ENCODE measurements at regions not wholly inside any gene's neighbourhood (a gene's known extent, or its start where the extent isn't known, plus 50 kb on each side); places are given as distances from the start of the nearest gene placed in this dataset.
"Not testable (repeated sequence)": the region's sequence is repeated elsewhere in the genome, so short reads cannot be mapped to it uniquely, and the experiment has no call there.

DNA sequence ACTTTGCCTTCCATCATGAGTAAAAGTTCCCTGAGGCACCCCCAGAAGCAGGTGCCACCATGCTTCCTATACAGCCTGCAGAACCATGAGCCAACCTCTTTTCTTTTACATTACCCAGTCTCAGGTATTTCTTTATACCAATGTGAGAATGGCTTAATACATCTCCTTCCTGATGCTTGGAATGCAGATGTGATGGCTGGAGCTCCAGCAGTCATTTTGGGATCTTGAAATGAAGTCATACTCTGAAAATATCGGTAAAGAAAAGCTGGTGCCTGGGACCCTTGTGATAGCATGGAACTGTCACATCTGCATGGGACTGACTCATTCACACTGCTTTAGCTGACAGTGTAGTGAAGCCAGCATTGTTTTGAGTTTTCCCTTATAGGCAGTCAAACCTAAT is 634.5 kb upstream of the NRP1 start:
- H3K27me3 ChIP-seq, result no peaks in the 10 kb centered on the region
- TF ChIP-seq POLR2A (IDR thresholded peaks at IDR 0.05) (no peak), POLR2AphosphoS5 (IDR thresholded peaks at IDR 0.05; ENCODE audit: insufficient read depth in 1 of 2, low read depth in 1 of 2) (no peak)
- TF ChIP-seq, protein P1, sequence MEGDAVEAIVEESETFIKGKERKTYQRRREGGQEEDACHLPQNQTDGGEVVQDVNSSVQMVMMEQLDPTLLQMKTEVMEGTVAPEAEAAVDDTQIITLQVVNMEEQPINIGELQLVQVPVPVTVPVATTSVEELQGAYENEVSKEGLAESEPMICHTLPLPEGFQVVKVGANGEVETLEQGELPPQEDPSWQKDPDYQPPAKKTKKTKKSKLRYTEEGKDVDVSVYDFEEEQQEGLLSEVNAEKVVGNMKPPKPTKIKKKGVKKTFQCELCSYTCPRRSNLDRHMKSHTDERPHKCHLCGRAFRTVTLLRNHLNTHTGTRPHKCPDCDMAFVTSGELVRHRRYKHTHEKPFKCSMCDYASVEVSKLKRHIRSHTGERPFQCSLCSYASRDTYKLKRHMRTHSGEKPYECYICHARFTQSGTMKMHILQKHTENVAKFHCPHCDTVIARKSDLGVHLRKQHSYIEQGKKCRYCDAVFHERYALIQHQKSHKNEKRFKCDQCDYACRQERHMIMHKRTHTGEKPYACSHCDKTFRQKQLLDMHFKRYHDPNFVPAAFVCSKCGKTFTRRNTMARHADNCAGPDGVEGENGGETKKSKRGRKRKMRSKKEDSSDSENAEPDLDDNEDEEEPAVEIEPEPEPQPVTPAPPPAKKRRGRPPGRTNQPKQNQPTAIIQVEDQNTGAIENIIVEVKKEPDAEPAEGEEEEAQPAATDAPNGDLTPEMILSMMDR (IDR thresholded peaks at IDR 0.05), result no peak
- H3K36me3 ChIP-seq, result no peaks in the 10 kb centered on the region
- DNase-seq (ENCODE audit: extremely low spot score in 2 of 2), result no peak
- no peak overlapping the region for H3K27ac ChIP-seq
- intact Hi-C loops (cut with DNase I), result no loop called here
- no peak overlapping the region for H3K4me3 ChIP-seq
- H3K4me1 ChIP-seq, result no peaks in the 10 kb centered on the region
- no peaks in the 10 kb centered on the region for H3K9me3 ChIP-seq

- no peaks in the 10 kb centered on the region for H3K9me3 ChIP-seq
- H3K27me3 ChIP-seq, result no peaks in the 10 kb centered on the region
- no peak overlapping the region for H3K27ac ChIP-seq
- no peaks in the 10 kb centered on the region for H3K4me1 ChIP-seq
- intact Hi-C loops (cut with DNase I), result no loop called here
- no peak overlapping the region for H3K4me3 ChIP-seq
- H3K36me3 ChIP-seq, result no peaks in the 10 kb centered on the region
- TF ChIP-seq POLR2A (IDR thresholded peaks at IDR 0.05) (no peak), POLR2AphosphoS5 (IDR thresholded peaks at IDR 0.05; ENCODE audit: insufficient read depth in 1 of 2, low read depth in 1 of 2) (no peak)
- TF ChIP-seq, protein P1 (IDR thresholded peaks at IDR 0.05), result no peak
- DNase-seq (ENCODE audit: extremely low spot score in 2 of 2), result no peak
Observed at GRCh38 chr10:33967606-33968120, 633.2 kb upstream of the NRP1 start.

DNA sequence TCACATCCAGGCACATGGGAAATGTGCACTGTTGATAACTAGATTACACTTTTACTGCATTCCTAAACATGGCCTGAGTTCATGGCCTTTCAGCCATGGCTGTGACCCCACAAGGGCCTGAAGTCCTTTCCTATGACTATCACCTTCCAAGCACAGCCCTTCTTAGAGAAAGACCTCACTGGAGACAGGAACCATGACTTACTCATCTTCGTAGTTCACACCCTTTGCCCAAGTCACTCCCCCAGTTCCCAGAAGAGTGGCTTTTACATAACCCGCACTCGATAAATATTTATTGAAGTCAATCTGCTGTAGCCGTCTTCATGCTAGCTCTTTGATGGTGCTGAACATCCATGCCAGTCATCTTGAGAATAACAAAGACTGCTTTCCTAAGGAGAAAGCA is 632.5 kb upstream of the NRP1 start:
- no peak overlapping the region for H3K4me3 ChIP-seq
- DNase-seq (ENCODE audit: extremely low spot score in 2 of 2), result no peak
- TF ChIP-seq, protein P1 (IDR thresholded peaks at IDR 0.05), result no peak
- no peak for TF ChIP-seq POLR2AphosphoS5 (IDR thresholded peaks at IDR 0.05; ENCODE audit: insufficient read depth in 1 of 2, low read depth in 1 of 2)
- TF ChIP-seq POLR2A (IDR thresholded peaks at IDR 0.05), result no peak
- no peaks in the 10 kb centered on the region for H3K27me3 ChIP-seq
- H3K36me3 ChIP-seq, result no peaks in the 10 kb centered on the region
- no peaks in the 10 kb centered on the region for H3K9me3 ChIP-seq
- no peak overlapping the region for H3K27ac ChIP-seq
- intact Hi-C loops (cut with DNase I), result no loop called here
- no peaks in the 10 kb centered on the region for H3K4me1 ChIP-seq

DNA sequence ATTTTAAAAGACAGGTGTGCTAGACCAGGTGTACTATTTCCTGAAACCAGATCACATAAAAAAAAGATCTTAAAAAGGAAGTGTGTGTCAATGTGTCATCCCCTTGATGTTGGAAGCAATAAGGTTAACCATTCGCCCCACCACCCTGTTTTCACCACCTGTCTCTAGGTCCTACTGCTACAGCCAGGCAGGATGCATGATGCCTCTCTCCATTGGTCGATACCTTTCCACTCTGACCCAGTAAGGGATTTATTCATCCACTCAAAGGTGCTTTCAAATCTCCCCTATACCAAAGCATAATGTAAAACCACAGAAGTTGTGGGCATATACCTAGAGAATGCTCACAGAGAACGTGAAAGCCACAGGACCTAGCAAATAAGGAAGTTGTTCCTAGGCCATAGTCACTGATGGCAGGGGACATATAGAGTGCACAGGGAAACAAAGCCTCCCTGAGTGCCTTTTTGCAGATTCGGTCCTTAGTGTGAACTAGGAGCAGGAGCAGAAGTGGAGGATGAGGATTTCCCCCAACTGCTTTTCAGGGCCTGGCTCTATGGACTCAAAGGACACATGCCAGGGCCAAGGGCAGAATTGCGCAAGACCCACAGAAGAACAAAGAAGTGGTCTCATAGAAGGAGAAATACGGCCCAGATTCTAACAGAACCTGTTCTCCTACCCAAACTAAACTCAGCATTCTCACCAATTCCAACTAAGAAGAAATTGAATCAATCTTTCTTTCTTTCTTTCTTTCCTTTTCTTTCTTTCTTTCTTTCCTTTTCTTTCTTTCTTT is 631.5 kb upstream of the NRP1 start:
- intact Hi-C loops (cut with DNase I), result no loop called here
- Histone ChIP-seq H3K36me3 (no peaks in the 10 kb centered on the region), H3K27ac (no peak overlapping the region), H3K4me3 (no peak overlapping the region), H3K9me3 (no peaks in the 10 kb centered on the region), H3K4me1 (no peaks in the 10 kb centered on the region), H3K27me3 (no peaks in the 10 kb centered on the region)
- DNase-seq (ENCODE audit: extremely low spot score in 2 of 2), result no peak
- TF ChIP-seq, protein P1 (IDR thresholded peaks at IDR 0.05), result no peak
- no peak for TF ChIP-seq POLR2AphosphoS5 (IDR thresholded peaks at IDR 0.05; ENCODE audit: insufficient read depth in 1 of 2, low read depth in 1 of 2)
- no peak for TF ChIP-seq POLR2A (IDR thresholded peaks at IDR 0.05)

GRCh38 chr10:33963729-33964128 is 629.3 kb upstream of the NRP1 start:
- Histone ChIP-seq H3K27ac (no peak overlapping the region), H3K36me3 (no peaks in the 10 kb centered on the region), H3K9me3 (no peaks in the 10 kb centered on the region), H3K4me3 (no peak overlapping the region), H3K4me1 (no peaks in the 10 kb centered on the region), H3K27me3 (no peaks in the 10 kb centered on the region)
- intact Hi-C loops (cut with DNase I), result no loop called here
- TF ChIP-seq POLR2AphosphoS5 (IDR thresholded peaks at IDR 0.05; ENCODE audit: insufficient read depth in 1 of 2, low read depth in 1 of 2) (no peak), POLR2A (IDR thresholded peaks at IDR 0.05) (no peak)
- TF ChIP-seq, protein P1 (IDR thresholded peaks at IDR 0.05), result no peak
- DNase-seq (ENCODE audit: extremely low spot score in 2 of 2), result no peak

DNA sequence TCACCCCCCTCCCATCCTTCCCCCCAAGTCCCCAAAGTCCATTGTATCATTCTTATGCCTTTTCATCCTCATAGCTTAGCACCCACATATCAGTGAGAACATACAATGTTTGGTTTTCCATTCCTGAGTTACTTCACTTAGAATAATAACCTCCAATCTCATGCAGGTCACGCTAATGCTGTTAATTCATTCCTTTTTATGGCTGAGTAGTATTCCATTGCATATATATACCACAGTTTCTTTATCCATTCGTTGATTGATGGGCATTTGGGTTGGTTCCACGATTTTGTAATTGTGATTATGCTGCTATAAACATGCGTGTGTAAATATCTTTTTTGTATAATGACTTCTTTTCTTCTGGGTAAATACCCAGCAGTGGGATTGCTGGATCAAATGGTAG is 621.9 kb upstream of the NRP1 start:
- DNase-seq (ENCODE audit: extremely low spot score in 2 of 2); H3K36me3 ChIP-seq; H3K27me3 ChIP-seq; H3K27ac ChIP-seq; H3K4me1 ChIP-seq; H3K4me3 ChIP-seq; H3K9me3 ChIP-seq; intact Hi-C loops (cut with DNase I): not testable (repeated sequence)
